GM11168 (cell line): ENCODE measurements at regions not wholly inside any gene's neighbourhood (a gene's known extent, or its start where the extent isn't known, plus 50 kb on each side); places are given as distances from the start of the nearest gene placed in this dataset.

Experiments used
- in situ Hi-C: fragments of 300-500 bp; cut with MboI; formaldehyde crosslinking; loops from one replicate; pipeline ENCODE4 v1.12.0; 2022; ENCODE audit warnings: low sequenced_read_pairs; ENCODE audit not compliant: unreplicated experiment

DNA sequence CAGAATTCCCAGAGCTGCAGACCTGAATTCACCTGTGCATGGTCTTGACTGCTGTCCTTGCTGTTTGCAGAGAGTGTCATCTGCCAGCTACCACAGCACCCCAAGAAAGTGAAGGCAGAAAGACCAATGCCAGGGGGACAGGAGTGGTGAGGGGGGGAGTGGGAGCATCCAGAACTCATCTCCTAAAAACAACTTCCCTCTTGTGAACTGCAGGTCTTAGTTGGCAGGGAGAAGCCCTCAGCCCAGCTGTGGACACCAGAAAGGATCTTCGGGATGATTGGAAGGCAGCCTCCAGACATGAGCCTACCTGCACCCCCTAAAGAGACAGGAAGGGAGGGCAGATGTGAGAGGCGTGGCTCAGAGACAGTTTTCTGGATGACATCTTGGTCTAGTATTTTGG is 615.8 kb upstream of the MGMT start:
- in situ Hi-C loops: no loop called here

DNA sequence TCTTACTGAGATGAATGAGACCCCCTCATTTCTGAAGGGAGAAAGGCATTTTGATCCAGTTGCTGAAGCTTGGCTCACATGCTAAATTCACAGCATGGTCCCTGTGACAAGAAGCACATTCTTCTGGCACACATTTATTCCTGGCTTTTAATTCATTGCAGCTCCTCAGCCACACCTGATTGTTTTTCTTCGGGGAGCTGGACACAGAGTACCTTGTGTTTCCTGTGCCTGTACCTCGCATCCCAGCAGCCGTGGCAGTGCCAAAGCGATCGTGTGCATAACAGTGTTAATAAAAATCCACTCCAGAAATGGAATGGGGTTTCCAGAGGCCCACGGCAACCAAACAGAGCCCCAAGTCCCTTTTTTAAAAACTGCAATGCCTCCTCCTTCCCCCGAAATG is 615.3 kb upstream of the MGMT start:
- in situ Hi-C loops: no loop called here

DNA sequence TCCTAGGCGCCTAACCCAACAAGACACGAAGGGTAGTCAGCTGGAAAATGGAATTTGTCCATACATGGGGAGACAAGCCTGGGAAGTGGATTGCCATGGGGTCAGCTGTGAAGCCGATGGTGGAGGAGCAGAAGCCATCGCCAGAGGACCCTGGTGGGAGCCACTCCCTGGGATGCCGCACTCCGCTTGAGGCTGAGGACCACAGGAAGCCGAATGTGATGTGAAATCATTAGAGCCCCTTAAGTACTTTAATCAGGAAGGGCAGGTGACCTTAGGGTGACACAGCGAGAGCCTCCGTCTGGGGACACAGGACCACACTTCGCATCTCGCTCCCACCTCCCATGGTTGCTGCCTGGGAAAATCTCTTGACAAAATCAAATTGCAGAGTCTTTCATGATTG is 614.6 kb upstream of the MGMT start:
- in situ Hi-C loops: no loop called here

DNA sequence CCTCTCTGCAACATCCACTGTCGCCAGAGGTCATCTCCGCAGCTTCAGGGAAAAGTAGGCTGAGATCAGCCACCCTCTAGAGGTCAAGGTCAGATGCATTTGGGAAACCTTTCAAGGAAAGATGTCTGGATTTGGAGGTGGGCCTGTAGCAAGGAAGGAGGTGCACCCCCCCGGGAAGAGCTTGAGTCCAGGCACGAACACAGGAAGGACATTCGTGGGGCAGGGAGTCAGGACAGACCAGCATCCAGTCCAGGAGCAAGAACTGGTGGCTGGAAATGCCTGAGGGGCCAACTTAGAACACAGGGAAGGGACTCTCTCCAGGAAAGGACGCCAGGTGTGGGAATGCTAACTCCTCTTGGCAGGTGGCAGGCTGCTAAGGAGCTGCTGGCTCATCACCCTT is 614.1 kb upstream of the MGMT start:
- in situ Hi-C loops: no loop called here

DNA sequence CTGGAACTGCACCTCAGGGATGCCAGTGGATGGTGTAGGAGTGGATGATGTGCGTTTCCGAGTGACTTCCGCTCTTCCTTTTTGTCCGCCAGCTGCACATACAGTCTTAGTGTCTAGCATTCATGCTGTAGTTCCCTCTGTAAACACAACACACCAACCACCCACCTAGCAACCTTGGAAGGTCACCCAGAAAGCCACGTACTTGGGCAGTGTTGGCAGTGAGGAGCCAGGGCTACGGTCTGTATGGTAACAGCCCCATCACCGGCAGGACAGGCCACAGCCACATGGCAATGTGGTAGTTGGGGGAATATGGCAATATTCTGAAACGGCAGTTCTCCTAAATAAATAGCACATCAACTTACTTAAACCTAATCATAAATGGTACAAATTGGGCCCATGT is 613.5 kb upstream of the MGMT start:
- in situ Hi-C loops: no loop called here

DNA sequence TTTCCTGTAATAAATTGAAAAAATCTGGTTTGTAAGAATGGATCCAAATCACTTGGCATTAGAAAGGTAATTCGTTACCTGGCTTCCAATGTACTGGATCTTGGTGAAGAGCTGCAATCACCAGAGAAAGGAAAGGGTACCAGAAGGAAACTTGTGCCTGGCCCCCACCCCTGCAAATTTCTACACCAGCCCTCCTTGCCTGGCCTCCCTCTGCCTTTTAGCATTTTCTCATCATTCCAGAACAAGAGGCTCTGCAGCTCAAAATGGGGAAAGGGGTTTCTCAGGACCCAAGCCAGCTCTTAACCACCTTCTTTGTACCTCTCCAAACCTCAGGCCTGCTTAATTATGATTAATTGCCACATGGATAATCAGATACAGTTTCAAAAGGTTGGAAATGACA is 612.8 kb upstream of the MGMT start:
- in situ Hi-C loops: no loop called here

DNA sequence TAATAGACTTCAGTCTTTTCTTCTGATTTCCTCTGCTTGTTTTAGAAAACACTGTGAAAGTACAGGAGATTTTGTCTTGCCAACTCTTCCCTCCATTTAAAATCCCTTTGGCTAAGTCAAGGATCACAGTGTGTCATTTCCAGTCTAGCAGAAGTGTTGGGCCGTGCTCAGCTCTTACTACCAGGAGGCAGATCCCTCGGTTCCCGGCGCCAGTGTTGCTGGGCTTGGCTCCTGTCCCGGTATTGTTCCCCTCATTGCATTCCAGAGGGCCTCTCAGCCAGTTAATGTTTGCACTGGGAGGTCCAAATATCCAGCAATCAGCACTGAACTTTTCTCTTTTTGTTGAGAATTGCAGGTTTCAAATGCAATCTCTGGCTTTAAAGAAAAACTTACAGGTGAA is 612.1 kb upstream of the MGMT start:
- in situ Hi-C loops: no loop called here

DNA sequence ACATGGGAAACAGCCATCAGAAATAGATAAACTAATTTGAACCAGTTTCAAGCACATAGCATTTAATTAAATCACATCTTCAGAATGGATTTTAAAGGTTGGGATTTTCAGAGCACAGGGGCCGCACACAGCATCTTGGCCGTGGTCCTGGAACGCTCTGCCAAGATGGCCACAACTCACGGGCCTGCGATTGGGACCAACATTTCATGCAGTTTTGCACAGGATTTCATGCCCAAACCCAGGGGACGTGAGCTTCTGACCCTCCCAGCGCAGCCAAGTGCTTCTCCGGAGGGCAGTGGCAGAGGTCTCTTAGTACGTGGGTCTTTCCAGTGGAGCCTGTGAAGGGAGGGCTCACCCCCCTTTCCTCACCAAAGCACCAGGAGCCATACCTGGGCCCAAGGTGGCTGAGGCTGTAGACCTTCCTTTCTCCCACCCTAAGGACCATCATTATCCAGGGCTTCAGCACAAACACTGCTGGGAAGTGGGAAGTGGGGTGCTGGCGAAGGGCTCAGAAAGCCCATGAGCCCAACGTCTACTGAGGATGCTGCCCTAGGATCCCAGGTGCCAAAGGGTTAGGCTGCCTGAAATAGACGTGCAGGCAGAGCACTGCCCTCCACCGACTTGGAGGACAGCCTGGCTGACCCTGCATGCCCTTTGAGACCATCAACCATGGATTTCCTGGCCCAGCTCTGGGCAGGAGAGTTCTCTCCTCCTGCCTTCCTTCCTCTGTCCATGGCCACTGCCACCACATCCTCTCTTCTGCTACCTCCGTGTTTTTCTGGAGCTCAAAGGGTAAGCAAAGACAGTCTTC is 611.2 kb upstream of the MGMT start:
- in situ Hi-C loops: no loop called here

DNA sequence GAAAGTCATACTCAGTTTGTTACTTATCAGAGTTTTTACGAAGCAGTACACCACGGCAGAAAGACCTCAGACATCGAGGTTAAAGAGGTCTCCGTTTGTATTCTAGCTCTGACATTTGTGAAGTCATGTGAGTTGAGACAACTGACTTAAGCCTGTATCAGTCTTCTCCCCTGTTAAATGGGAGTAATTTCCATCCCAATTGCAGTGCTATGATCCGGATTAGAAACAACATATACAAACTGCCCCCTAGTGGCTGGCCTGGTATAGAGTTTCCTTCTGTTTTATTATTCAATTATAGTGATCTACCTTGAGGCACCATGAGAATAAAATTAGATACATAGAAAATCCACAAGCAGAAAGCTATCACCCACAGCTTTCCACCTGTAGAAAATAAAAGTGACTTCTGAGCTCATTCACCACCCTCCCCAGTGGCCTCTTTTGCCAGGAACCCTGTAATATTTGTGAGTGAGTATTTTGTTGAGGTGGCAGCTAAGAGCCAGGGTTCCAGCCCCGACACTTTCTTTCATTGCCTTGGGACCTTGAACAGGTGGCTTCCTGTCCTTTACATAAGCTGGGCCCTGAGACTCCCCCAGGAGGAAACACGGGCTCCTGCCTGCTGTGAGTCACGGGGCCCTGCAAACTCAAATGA is 607.2 kb upstream of the MGMT start:
- in situ Hi-C loops: no loop called here

DNA sequence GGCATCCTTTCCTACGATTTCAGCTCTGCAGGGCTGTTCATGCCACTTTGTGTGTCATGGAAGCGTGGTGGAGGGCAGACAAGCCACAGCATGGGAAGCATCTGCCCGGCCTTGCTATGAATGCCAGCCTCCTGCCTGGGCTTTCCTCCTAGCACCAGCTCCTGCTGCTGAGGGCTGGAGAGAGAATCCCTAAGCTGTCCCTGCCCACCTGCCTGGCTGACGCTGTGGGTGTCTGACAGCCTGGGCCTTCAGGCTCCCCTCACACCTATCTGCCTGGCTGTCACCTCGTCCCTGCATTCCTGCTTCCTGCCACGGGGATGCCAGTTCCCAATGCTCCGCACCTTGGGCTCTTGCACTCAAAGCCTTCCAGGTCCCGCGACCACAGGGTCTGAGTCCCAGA is 606.5 kb upstream of the MGMT start:
- in situ Hi-C loops: no loop called here

DNA sequence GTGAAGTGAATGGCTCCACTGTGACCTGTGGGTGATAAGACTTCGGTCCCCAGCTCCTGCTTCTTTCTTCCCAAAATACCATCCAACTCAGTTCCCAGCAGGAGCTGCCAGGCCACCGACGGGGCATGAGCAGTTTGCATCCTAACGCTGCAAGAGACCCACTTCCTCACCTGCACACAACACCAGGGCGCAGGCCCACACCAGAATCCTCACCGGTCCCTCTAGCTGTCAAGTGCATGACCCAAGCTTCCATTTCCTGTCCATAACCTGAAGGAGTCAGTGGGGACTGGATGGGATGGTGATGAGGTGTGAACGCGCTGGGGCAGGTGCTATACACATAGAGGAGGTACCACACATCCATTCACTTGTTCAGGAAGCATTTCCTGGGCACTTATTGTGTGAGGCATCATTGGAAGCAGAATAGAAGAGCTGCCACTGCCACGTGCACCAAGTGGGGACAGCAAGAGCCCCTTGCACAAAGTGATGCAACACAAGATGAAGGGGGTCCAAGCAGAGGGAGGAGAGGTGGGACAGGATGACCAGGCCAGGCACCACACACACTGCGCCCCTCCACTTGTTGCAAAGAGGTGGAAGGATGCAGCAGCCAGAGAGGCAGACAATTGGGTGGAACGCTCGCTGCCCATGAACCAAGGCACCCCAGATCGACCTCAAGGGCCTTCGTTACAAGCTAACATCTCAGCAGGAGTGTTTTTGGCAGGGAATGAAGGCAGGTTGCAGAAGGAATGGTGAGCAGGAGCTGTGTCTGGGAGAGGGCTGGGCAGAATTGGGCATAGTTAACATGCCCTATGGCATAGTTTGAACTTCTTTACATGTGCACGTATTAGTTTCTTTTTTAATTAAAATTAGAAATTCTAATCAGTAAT is 605.8 kb upstream of the MGMT start:
- in situ Hi-C loops: no loop called here

DNA sequence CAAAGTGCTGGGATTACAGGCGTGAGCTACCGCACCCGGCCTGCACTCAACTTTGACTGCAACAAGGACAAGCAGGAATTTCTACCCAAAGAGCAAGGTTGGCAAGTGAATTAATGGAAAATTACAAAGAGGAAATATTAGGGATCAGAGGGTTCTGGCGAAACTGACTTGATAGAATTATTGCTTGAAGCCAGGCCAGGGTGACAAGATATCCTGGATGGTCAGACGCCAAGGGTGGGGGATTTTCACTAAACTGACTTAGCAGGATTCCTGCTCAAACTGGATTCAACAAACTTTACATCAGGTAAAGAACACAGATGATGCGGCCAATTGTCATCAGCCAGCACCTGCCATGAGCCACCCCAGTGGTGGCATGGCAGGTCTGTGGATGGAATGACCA is 603.6 kb upstream of the MGMT start:
- in situ Hi-C loops: no loop called here

DNA sequence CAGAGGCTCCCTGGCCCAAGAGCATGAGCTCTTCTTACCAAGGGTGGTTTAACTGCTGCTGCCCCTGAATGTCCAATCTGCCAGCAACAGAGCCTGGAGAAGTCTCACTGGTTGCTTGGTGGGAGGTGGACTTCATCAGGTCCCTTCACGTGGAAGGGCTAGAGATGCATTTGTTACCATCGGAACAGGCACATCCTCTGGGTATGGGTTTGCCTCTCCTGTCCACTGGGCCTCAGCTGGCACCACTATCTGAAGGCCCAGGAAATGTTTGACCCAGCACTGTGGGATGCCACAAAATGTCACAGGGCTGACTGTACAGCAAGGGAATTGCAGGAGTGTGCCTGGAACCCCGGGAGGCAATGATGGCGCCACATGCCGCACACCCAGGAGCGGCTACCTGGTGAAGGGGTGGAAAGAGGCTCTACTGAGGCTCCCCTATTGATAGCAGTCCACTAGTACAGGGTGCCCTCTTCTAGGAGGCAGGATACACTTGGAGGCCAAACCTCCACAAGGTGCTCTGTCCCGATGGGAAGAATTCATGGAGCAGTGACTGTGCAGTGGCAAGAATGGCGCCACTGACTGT is 603.1 kb upstream of the MGMT start:
- in situ Hi-C loops: no loop called here

DNA sequence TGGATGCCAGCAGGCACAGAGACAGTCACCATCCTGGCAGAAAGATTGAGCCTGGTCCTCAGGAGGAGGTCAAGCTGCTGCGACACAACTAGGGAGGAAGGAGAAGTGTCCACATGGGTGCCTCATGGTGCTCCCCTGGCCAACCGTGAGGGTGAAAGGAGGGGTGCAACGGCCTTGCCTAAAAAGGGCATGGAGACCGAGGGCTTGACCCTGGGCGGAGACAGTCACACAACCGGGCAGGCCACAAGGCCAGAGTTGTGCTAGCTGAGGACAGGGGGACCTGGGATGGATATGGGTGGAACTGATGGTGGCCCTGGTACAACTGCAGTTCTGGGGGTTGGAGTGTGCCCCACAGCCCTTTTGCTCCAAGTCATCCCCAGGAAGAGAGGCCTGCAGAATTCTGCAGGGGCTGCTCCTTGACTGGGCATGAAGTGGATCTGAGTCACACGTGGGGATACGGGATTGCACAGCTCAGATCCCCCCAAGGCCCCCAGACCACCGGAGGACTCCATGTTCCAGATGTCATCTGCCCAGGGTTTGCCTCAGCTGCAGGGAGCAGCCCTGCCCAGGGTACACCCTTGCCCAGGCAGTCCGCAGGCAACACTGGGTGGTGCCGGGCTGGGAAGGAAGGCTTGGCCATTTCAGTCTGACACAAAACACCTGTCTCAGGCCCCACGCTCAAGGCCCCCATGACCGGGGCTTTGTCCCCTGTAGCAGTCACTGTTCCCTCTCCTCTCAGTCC is 602.3 kb upstream of the MGMT start:
- in situ Hi-C loops: no loop called here

DNA sequence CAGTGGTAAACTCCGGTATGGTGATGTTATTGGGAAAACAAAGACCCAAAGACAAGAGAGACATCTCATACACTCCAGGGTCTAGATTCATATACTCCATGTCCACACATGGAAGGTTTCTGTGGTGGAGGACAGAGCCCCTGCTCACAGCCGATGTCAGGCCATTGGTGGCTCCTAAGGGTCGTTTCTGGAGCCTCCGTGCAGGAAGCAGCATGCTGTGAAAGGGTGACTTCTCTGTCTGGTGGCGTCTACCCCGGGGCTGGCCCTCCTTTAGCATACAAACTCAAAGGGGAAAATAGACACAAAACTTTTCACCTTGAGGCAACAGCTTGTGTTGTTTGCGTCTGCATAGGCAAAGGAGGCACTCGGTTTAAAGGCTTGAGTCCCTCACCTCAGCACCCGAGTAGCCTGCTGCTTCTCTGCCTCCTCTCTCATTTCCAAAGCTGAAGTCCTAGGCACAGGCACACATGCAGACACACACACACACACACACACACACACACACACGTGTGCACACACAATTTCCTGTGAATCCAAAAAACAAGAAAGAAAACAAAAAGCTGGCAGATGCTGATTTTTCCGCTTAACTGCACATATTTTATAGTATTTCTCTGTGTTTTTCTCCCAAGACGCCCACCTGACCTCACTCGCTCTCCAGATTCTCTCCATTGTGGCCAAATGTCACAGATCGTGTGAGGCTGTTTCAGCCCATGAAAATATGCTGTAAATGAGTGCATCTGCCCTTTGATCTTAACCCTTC is 601.4 kb upstream of the MGMT start:
- in situ Hi-C loops: no loop called here

DNA sequence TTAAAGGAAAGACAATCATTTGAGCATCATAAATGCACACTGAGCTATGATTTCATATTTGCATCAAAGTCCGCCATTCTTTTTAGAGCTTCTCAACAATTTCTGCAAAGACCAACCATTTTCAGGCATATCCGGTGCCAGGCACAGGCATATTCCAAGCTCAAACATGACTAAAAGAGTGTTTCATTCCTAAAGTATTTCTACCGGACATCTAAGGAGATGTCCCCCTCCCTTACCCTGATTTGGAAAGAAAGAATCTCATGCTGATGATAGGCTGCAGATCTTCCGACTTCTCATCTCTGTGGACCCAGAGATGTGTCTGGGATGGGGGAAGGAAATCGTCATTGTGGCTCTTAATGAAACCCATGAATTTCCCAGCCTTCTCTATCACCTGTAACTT is 600.5 kb upstream of the MGMT start:
- in situ Hi-C loops: no loop called here

DNA sequence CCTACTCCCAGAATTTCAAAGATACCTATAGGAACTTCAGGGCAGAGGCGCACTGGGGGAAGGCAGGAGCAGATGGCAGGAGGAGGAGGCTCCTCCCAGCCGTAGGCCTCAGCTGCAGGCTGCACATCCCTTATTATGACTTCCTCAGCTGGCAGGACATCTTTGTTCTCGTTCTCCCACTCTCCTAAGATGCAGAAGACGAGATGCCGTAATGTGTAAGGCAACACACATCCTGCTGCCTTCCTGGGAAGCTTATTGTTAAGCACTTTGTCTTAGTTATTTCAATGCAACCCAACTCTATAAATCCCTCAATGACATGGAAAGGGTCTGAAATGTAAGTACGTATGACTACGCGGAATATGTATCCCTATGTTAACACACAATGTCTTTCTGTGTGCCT is 599.8 kb upstream of the MGMT start:
- in situ Hi-C loops: no loop called here

DNA sequence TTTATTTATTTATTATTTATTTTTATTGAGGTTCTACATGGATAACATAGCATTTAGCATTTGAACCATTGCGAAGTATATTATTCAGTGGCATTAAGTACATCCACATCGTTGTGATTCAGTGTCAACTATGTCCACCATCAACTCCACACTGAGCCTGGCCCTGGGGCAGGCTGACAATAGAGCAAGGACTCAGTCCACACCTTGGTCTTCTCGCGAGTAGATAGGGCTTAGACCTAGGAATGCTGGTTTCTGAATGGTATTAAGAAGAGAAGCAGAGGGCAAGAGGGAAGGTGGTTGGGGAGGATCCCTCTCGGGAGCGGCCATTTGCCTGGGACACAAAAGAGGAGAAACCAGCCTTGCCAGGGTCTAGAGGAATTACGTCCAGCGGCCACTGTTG is 599.2 kb upstream of the MGMT start:
- in situ Hi-C loops: no loop called here

DNA sequence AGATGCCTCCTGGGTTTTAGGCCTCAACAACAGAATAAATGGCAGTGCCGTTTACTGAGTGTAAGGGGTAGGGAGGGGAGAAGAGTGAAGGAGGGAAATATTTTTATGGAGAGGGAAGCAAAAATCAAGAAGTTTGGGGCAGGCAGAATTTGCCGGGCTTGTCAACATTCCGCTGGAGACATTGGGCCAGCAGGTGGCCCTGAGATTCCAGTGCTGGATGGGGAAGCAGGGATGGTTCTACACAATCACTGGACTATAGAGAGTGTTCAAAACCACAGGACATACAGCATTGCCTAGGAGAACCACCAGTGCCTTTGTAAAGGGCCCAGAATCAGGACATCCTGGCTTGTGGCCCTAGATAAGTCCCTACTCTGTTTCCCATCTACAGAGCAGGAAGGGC is 598.6 kb upstream of the MGMT start:
- in situ Hi-C loops: no loop called here
